GM21381 (cell line): ENCODE measurements at regions not wholly inside any gene's neighbourhood (a gene's known extent, or its start where the extent isn't known, plus 50 kb on each side); places are given as distances from the start of the nearest gene placed in this dataset.

Source experiments
- ATAC-seq: cut with Tn5 transposase; IDR thresholded peaks from one replicate; pipeline ENCODE4 v1.9.1; 2021; ENCODE audit warnings: mild to moderate bottlenecking, moderate library complexity; ENCODE audit not compliant: unreplicated experiment

GRCh38 chr11:116509551-116509950 is 263.2 kb downstream of the BUD13 start:
- ATAC-seq: no peak

- ATAC-seq: no peak
Measured at GRCh38 chr11:116507849-116508695, 264.7 kb downstream of the BUD13 start.

GRCh38 chr11:116507016-116507415 is 265.8 kb downstream of the BUD13 start:
- no peak for ATAC-seq

- no peak for ATAC-seq
Measured at GRCh38 chr11:116506263-116506825, 266.4 kb downstream of the BUD13 start.

GRCh38 chr11:116505298-116506262 is 267.2 kb downstream of the BUD13 start:
- no peak for ATAC-seq

GRCh38 chr11:116504541-116505297 is 268.1 kb downstream of the BUD13 start:
- no peak for ATAC-seq

- no peak for ATAC-seq
Measured at GRCh38 chr11:116503216-116504160, 269.3 kb downstream of the BUD13 start.

GRCh38 chr11:116502641-116503061 is 270.1 kb downstream of the BUD13 start:
- ATAC-seq: no peak

- no peak for ATAC-seq
Measured at GRCh38 chr11:116501728-116502127, 271.1 kb downstream of the BUD13 start.

- no peak for ATAC-seq
Measured at GRCh38 chr11:116500947-116501602, 271.7 kb downstream of the BUD13 start.

- no peak for ATAC-seq
Measured at GRCh38 chr11:116500026-116500946, 272.5 kb downstream of the BUD13 start.

- no peak for ATAC-seq
Measured at GRCh38 chr11:116499396-116500003, 273.3 kb downstream of the BUD13 start.

GRCh38 chr11:116498161-116498560 is 274.6 kb downstream of the BUD13 start:
- no peak for ATAC-seq

GRCh38 chr11:116492600-116492999 is 280.2 kb downstream of the BUD13 start:
- no peak for ATAC-seq

- ATAC-seq: no peak
Measured at GRCh38 chr11:116488836-116489389, 283.9 kb downstream of the BUD13 start.

- no peak for ATAC-seq
Measured at GRCh38 chr11:116485425-116485824, 287.4 kb downstream of the BUD13 start.

- ATAC-seq: no peak
Measured at GRCh38 chr11:116482716-116483115, 290.1 kb downstream of the BUD13 start.
